D721Med (cell line): ENCODE measurements at regions not wholly inside any gene's neighbourhood (a gene's known extent, or its start where the extent isn't known, plus 50 kb on each side); places are given as distances from the start of the nearest gene placed in this dataset.

Experiments used
- DNase-seq: peaks from one replicate; pipeline ENCODE4 v3.0.0; 2011; ENCODE audit warnings: low spot score; ENCODE audit not compliant: insufficient read length
- FAIRE-seq: peaks from 2 replicates; lab custom pipeline; 2011; peaks lifted over from hg19 to GRCh38; lab: Jason Lieb, UNC
- TF ChIP-seq, protein P1 (sequence below): IDR thresholded peaks from 2 replicates; pipeline ENCODE4 v1.5.1; 2012; ENCODE audit warnings: mild to moderate bottlenecking, control low read depth; ENCODE audit not compliant: insufficient read depth; ENCODE audit errors: missing control alignments

DNA sequence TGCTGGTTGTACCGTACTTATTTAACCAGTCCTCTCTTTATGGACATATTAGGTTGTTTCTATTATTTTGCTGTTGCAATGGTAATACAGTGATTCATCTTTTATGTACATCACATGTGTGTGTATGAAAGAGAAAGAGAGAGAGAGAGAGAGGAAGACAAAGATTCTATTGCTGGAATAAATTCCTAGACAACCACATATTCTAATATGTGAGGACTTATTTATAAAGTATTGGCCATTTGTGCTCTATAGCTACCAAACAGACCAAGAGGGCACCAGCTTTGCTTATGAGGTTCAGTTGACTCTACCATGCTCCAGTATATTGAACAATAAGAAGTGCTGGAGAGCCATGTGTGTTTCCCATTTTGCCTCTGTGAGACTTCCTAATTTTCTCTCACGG, 513.5 kb downstream of the DMAC1 start:
- FAIRE-seq (no peak), DNase-seq (no peak)
- TF ChIP-seq, protein P1, sequence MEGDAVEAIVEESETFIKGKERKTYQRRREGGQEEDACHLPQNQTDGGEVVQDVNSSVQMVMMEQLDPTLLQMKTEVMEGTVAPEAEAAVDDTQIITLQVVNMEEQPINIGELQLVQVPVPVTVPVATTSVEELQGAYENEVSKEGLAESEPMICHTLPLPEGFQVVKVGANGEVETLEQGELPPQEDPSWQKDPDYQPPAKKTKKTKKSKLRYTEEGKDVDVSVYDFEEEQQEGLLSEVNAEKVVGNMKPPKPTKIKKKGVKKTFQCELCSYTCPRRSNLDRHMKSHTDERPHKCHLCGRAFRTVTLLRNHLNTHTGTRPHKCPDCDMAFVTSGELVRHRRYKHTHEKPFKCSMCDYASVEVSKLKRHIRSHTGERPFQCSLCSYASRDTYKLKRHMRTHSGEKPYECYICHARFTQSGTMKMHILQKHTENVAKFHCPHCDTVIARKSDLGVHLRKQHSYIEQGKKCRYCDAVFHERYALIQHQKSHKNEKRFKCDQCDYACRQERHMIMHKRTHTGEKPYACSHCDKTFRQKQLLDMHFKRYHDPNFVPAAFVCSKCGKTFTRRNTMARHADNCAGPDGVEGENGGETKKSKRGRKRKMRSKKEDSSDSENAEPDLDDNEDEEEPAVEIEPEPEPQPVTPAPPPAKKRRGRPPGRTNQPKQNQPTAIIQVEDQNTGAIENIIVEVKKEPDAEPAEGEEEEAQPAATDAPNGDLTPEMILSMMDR, result no peak

- FAIRE-seq (no peak), DNase-seq (no peak)
- TF ChIP-seq, protein P1, result no peak
Measured at GRCh38 chr9:7285199-7285598, 514.4 kb downstream of the DMAC1 start.

DNA sequence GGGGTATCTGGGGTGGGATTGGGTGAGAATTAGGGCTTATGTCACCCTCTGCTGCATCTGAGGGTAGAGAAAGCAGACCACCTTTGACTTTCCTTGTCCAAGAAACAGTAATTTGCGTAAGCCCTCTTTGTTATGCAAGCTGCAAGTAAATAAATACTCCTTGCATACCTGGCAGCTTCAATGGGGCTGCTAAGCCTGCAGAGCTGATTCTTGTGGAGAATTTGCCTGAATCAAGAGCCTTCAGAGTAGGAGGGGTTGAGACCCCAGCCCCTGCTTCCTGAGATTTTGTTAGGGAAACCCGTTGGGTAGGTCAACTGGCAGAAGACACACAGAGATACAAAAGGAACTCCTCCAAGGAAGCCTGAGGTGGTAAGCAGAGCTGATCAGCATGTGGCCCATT, 515.1 kb downstream of the DMAC1 start:
- FAIRE-seq (no peak), DNase-seq (no peak)
- TF ChIP-seq, protein P1, result no peak

- no peak for DNase-seq
- TF ChIP-seq, protein P1, result no peak
- no peak for FAIRE-seq
Measured at GRCh38 chr9:7284117-7284516, 515.5 kb downstream of the DMAC1 start.

DNA sequence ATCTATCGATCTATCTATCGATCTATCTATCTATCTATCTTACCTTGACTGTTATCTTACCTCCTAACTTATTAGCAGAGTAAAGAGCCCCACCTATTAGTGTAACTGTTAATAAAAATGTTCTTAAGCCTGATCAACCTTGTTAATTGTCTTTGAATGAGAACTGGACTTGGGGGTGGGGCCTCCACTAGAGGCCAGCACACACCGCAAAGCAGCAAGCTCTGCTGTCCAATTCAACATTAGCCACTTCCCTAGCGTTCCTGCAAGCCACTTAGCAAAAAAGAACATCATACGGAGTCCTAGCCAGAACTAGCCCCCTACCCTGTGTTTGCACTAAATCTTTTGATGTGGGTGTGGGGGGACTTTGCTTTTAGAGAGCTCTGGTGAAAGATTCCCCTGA, 515.8 kb downstream of the KDM4C start:
- DNase-seq (no peak), FAIRE-seq (no peak)
- TF ChIP-seq, protein P1, result peak; percentile 26

DNA sequence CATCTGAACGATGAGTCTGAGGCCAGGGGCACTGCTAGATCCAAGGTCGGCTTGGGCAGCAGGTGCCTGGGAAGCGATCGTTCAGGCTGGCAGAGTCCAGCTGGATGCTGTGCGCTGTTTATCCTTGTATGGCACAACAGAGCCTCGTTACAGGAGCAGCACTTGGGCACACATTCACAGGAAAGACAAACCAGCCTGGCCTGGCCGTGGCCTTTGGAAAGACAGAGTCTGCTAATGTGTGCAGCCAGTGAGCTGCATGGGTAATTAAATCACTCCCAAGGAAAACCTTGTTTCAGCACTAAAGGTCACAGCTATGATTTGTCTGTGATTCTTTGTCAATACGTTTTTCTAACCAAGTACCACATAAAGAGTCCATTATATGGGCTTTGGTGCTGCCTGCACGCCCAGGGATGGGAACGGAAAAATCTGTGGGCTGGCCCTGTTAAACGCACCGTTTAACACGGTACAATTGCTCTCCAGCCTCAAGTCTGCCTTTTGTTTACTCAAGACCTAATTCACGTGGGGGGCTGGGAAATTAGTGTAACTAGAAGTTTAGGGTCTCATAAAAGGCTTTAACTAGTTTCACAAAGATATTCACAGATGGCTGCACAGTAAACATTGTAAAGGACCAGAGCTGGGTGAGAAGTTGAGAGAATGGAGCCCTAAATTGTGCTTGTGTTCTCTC, 509.3 kb downstream of the KDM4C start:
- DNase-seq (no peak), FAIRE-seq (no peak)
- TF ChIP-seq, protein P1, result no peak

GRCh38 chr9:7265181-7265580, 507.4 kb downstream of the KDM4C start:
- DNase-seq (no peak), FAIRE-seq (no peak)
- TF ChIP-seq, protein P1, result no peak
